Stomach (tissue), 4 donors: ENCODE measurements at regions not wholly inside any gene's neighbourhood (a gene's known extent, or its start where the extent isn't known, plus 50 kb on each side); places are given as distances from the start of the nearest gene placed in this dataset.

ENCODE experiments used
- POLR2A ChIP-seq, 4 donors: fragments of 450-650 bp; IDR thresholded peaks; one replicate each; pipeline ENCODE4 v1.6.1; 2016; ENCODE audit warnings: antibody characterized with exemption in 4 of 4, control low read depth in 2 of 4, mild to moderate bottlenecking in 1 of 4, moderate library complexity in 1 of 4
- POLR2AphosphoS5 ChIP-seq, 3 donors: sonication (generic); formaldehyde crosslinking; IDR thresholded peaks; one replicate each; pipeline ENCODE4 v1.6.1; 2016; ENCODE audit warnings: antibody characterized with exemption in 3 of 3
- TF ChIP-seq, protein P1 (sequence below), 7 experiments: fragments of 450-650 bp in 4 of 7; fragments of 200-600 bp in 3 of 7; sonication (generic) in 3 of 7; IDR thresholded peaks; one replicate each; pipeline ENCODE4 v1.5.1; 2016 to 2019; ENCODE audit warnings: antibody characterized with exemption in 7 of 7, control low read depth in 2 of 7, mild to moderate bottlenecking in 1 of 7

- TF ChIP-seq, protein P1, sequence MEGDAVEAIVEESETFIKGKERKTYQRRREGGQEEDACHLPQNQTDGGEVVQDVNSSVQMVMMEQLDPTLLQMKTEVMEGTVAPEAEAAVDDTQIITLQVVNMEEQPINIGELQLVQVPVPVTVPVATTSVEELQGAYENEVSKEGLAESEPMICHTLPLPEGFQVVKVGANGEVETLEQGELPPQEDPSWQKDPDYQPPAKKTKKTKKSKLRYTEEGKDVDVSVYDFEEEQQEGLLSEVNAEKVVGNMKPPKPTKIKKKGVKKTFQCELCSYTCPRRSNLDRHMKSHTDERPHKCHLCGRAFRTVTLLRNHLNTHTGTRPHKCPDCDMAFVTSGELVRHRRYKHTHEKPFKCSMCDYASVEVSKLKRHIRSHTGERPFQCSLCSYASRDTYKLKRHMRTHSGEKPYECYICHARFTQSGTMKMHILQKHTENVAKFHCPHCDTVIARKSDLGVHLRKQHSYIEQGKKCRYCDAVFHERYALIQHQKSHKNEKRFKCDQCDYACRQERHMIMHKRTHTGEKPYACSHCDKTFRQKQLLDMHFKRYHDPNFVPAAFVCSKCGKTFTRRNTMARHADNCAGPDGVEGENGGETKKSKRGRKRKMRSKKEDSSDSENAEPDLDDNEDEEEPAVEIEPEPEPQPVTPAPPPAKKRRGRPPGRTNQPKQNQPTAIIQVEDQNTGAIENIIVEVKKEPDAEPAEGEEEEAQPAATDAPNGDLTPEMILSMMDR (IDR thresholded peaks at IDR 0.05) = no peak
- no peak for TF ChIP-seq POLR2AphosphoS5 (IDR thresholded peaks at IDR 0.05)
- no peak for TF ChIP-seq POLR2A (IDR thresholded peaks at IDR 0.05)
Measured at GRCh38 chr3:194874783-194875182, 189.1 kb downstream of the FAM43A start.
